Osteoblast (primary cell): ENCODE measurements at regions not wholly inside any gene's neighbourhood (a gene's known extent, or its start where the extent isn't known, plus 50 kb on each side); places are given as distances from the start of the nearest gene placed in this dataset.

ENCODE experiments used
- DNase-seq: peaks from one replicate; pipeline ENCODE4 v3.0.0; 2011; ENCODE audit warnings: low spot score, mixed read lengths; ENCODE audit not compliant: insufficient read length; ENCODE audit errors: missing footprints
- H2AFZ ChIP-seq: 2 replicates; pipeline ENCODE4 v1.6.0; 2011; ENCODE audit warnings: mild to moderate bottlenecking, low read length
- H3K27ac ChIP-seq: 2 replicates; pipeline ENCODE4 v1.5.1; 2011; ENCODE audit warnings: mild to moderate bottlenecking, low read depth, low read length, moderate library complexity
- H3K27me3 ChIP-seq: 2 replicates; pipeline ENCODE4 v1.6.0; 2012; ENCODE audit warnings: mild to moderate bottlenecking, control low read depth, inconsistent platforms, low read length, moderate library complexity; ENCODE audit not compliant: insufficient read depth
- H3K36me3 ChIP-seq: 2 replicates; pipeline ENCODE4 v1.5.1; 2011; ENCODE audit warnings: mild to moderate bottlenecking, low read length, control low read depth, moderate library complexity; ENCODE audit not compliant: insufficient read depth
- H3K4me1 ChIP-seq: 2 replicates; pipeline ENCODE4 v1.5.1; 2011; ENCODE audit warnings: mild to moderate bottlenecking, low read length, control low read depth, moderate library complexity; ENCODE audit not compliant: insufficient read depth
- H3K4me2 ChIP-seq: 2 replicates; pipeline ENCODE4 v1.6.0; 2011; ENCODE audit warnings: mild to moderate bottlenecking, low read length; ENCODE audit not compliant: insufficient read depth
- H3K4me3 ChIP-seq: fragments of 200-600 bp; sonication (generic); 3 replicates; pipeline ENCODE4 v1.5.1; 2012; ENCODE audit warnings: mild to moderate bottlenecking, low read length, inconsistent platforms; ENCODE audit not compliant: insufficient read depth
- H3K79me2 ChIP-seq: 2 replicates; pipeline ENCODE4 v1.6.0; 2012; ENCODE audit warnings: mild to moderate bottlenecking, low read length, control low read depth, inconsistent platforms; ENCODE audit not compliant: insufficient read depth
- H3K9me3 ChIP-seq: 2 replicates; pipeline ENCODE4 v1.5.1; 2011; ENCODE audit warnings: low read depth, low read length, control low read depth
- H4K20me1 ChIP-seq: 2 replicates; pipeline ENCODE4 v1.6.0; 2012; ENCODE audit warnings: mild to moderate bottlenecking, low read length, control low read depth; ENCODE audit not compliant: insufficient read depth
- CTCF ChIP-seq: IDR thresholded peaks from 2 replicates; pipeline ENCODE4 v1.5.1; 2011; ENCODE audit warnings: mild to moderate bottlenecking, low read depth, low read length, moderate library complexity; ENCODE audit errors: extremely low read depth

GRCh38 chr18:44309185-44309584 lies 371.5 kb upstream of the SETBP1 start:
- H3K4me3 ChIP-seq, result no peak overlapping the region

GRCh38 chr18:44320619-44321460 lies 359.8 kb upstream of the SETBP1 start:
- Histone ChIP-seq H3K79me2 (no peaks in the 10 kb centered on the region), H3K9me3 (no peaks in the 10 kb centered on the region), H4K20me1 (no peaks in the 10 kb centered on the region), H3K27me3 (no peaks in the 10 kb centered on the region), H2AFZ (no peak overlapping the region), H3K4me3 (no peak overlapping the region), H3K27ac (no peak overlapping the region), H3K4me1 (no peaks in the 10 kb centered on the region), H3K36me3 (no peaks in the 10 kb centered on the region), H3K4me2 (no peak overlapping the region)
- peak; percentile 12 for TF ChIP-seq CTCF
- DNase-seq, result no peak

More at GRCh38 chr18:44309185-44309584, 371.5 kb upstream of the SETBP1 start:
- no peak for TF ChIP-seq CTCF
- Histone ChIP-seq H4K20me1 (no peaks in the 10 kb centered on the region), H3K27ac (peak overlapping the region; percentile 28), H3K4me1 (peaks cover 9% of the 10 kb centered on the region), H3K4me2 (peak overlapping the region; percentile 21), H3K27me3 (no peaks in the 10 kb centered on the region), H3K36me3 (no peaks in the 10 kb centered on the region), H2AFZ (no peak overlapping the region), H3K9me3 (no peaks in the 10 kb centered on the region), H3K79me2 (no peaks in the 10 kb centered on the region)
- no peak for DNase-seq

- Histone ChIP-seq H4K20me1 (no peaks in the 10 kb centered on the region), H2AFZ (no peak overlapping the region), H3K4me2 (no peak overlapping the region), H3K27me3 (no peaks in the 10 kb centered on the region), H3K27ac (no peak overlapping the region), H3K4me1 (no peaks in the 10 kb centered on the region), H3K79me2 (no peaks in the 10 kb centered on the region), H3K4me3 (no peak overlapping the region), H3K9me3 (no peaks in the 10 kb centered on the region), H3K36me3 (no peaks in the 10 kb centered on the region)
- no peak for TF ChIP-seq CTCF
- DNase-seq, result peak; percentile 5
These were observed 358.7 kb upstream of the SETBP1 start for GRCh38 chr18:44321868-44322590.

GRCh38 chr18:44323125-44323524 lies 357.6 kb upstream of the SETBP1 start:
- Histone ChIP-seq H3K79me2 (no peaks in the 10 kb centered on the region), H3K4me3 (no peak overlapping the region), H3K27me3 (no peaks in the 10 kb centered on the region), H3K27ac (no peak overlapping the region), H3K4me1 (no peaks in the 10 kb centered on the region), H4K20me1 (no peaks in the 10 kb centered on the region), H3K9me3 (no peaks in the 10 kb centered on the region), H2AFZ (no peak overlapping the region), H3K36me3 (no peaks in the 10 kb centered on the region), H3K4me2 (no peak overlapping the region)
- TF ChIP-seq CTCF, result no peak
- no peak for DNase-seq
